ENCODE measurements at regions not wholly inside any gene's neighbourhood (a gene's known extent, or its start where the extent isn't known, plus 50 kb on each side); places are given as distances from the start of the nearest gene placed in this dataset.

DNA sequence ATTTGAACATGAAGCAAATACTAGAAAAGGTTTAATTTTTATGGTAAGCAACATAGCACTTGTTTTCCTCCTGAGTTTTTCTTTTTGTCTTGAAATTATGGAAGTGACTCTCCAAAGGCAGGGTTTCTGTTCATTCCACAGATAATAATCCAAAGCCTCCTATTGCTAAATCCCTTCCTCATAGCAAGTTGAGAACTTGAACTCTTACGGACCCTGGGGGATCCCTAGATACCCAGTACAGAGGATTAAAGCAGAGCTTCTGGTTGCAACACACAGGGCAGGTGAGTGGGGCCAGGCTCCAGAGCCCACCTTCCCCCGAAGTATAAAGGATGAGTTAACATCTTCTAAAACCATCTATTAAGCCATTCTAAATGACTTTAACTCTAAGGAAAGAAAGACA, 294.1 kb downstream of the RMST start:
- H3K27me3 ChIP-seq (ENCODE audit: low read depth): no peaks in the 10 kb centered on the region
- no peaks in the 10 kb centered on the region for H3K4me1 ChIP-seq
- H3K4me3 ChIP-seq: no peak overlapping the region
- DNase-seq: no peak
- H3K27ac ChIP-seq (replicated peaks): peak overlapping the region; percentile 63
- intact Hi-C loops (cut with micrococcal nuclease): no loop called here
- H3K36me3 ChIP-seq: no peaks in the 10 kb centered on the region
- TF ChIP-seq, protein P1, sequence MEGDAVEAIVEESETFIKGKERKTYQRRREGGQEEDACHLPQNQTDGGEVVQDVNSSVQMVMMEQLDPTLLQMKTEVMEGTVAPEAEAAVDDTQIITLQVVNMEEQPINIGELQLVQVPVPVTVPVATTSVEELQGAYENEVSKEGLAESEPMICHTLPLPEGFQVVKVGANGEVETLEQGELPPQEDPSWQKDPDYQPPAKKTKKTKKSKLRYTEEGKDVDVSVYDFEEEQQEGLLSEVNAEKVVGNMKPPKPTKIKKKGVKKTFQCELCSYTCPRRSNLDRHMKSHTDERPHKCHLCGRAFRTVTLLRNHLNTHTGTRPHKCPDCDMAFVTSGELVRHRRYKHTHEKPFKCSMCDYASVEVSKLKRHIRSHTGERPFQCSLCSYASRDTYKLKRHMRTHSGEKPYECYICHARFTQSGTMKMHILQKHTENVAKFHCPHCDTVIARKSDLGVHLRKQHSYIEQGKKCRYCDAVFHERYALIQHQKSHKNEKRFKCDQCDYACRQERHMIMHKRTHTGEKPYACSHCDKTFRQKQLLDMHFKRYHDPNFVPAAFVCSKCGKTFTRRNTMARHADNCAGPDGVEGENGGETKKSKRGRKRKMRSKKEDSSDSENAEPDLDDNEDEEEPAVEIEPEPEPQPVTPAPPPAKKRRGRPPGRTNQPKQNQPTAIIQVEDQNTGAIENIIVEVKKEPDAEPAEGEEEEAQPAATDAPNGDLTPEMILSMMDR (IDR thresholded peaks at IDR 0.05; ENCODE audit: borderline replicate concordance): no peak
- peaks cover 11% of the 10 kb centered on the region for H3K9me3 ChIP-seq (replicated peaks)

DNA sequence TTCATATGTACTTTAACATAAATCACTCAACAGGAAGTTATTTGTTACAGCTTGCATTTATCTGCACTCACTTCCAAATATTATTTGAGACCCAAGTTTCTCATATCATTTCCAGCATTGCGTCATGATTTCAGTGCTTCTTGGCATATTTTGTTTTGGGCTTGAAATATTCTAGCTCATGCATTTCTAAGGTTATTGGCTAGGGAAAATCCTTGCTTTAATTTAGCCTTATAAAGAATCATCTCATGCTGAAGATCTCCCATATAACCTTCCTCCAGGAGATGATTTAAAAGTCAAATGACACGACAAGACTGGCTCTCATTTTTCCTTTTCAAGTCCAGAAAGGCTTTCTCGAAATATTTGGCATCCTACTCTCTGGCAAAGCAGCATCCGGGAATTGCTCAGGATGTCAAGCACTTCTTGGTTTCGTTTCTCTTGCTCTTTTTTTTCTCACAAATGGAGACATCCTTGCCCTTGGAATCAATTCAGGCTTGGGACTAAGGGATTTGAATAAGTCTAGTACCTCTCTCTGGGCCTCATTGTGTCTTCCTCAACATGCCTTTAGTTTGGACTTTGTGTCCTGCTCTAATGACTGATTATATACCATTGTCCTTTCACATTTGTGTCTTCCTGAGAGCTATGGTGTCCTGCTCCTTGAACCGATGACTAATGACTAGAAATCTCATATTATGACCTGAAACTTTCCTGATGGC, 295.0 kb downstream of the RMST start:
- intact Hi-C loops (cut with micrococcal nuclease): no loop called here
- H3K4me3 ChIP-seq: peak overlapping the region; percentile 11
- H3K27ac ChIP-seq (replicated peaks): peak overlapping the region; percentile 63
- H3K9me3 ChIP-seq (replicated peaks): peaks cover 19% of the 10 kb centered on the region
- no peaks in the 10 kb centered on the region for H3K36me3 ChIP-seq
- TF ChIP-seq, protein P1 (IDR thresholded peaks at IDR 0.05; ENCODE audit: borderline replicate concordance): no peak
- no peaks in the 10 kb centered on the region for H3K27me3 ChIP-seq (ENCODE audit: low read depth)
- no peak for DNase-seq
- H3K4me1 ChIP-seq: no peaks in the 10 kb centered on the region

DNA sequence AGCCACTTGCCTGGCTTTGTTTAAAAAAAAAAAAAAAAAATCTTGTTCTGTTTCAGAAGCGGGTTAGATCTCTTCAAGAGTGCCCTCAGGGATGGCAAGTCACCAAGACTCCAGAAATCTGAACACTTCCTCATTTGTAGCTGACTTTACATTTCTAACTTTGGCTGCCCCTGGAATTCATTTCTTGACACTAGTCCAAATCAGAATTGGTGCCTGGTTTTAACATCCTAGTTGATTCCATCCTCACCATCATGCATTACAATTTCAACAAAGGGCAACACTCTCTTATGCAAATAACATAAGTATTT, 295.5 kb downstream of the RMST start:
- intact Hi-C loops (cut with micrococcal nuclease): no loop called here
- Histone ChIP-seq H3K4me3 (no peak overlapping the region), H3K4me1 (no peaks in the 10 kb centered on the region), H3K9me3 (replicated peaks) (peaks cover 21% of the 10 kb centered on the region), H3K27ac (replicated peaks) (peak overlapping the region; percentile 63), H3K27me3 (ENCODE audit: low read depth) (no peaks in the 10 kb centered on the region), H3K36me3 (no peaks in the 10 kb centered on the region)
- no peak for DNase-seq
- TF ChIP-seq, protein P1 (IDR thresholded peaks at IDR 0.05; ENCODE audit: borderline replicate concordance): no peak

DNA sequence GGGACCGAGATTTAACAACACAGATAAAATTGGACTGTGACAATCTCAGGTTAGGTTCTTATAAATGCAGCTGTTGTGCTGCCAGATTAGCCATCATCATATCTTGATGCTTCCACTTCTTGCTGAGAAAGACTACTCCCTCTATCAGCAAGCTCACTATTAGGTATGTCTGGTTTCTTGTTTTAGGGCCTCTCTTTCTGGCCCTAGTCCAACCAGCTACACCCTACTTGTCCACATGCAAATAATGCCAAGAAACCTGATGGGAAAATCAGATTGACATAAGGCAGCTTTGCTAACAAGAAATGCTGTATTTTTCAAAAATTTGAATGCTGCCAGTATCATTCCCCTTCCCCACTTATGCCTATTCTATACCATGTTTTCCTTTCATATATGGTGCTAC, 296.0 kb downstream of the RMST start:
- H3K4me1 ChIP-seq: no peaks in the 10 kb centered on the region
- TF ChIP-seq, protein P1 (IDR thresholded peaks at IDR 0.05; ENCODE audit: borderline replicate concordance): no peak
- H3K27ac ChIP-seq (replicated peaks): peak overlapping the region; percentile 63
- DNase-seq: no peak
- no peaks in the 10 kb centered on the region for H3K36me3 ChIP-seq
- H3K27me3 ChIP-seq (ENCODE audit: low read depth): no peaks in the 10 kb centered on the region
- H3K4me3 ChIP-seq: no peak overlapping the region
- peaks cover 21% of the 10 kb centered on the region for H3K9me3 ChIP-seq (replicated peaks)
- intact Hi-C loops (cut with micrococcal nuclease): no loop called here

DNA sequence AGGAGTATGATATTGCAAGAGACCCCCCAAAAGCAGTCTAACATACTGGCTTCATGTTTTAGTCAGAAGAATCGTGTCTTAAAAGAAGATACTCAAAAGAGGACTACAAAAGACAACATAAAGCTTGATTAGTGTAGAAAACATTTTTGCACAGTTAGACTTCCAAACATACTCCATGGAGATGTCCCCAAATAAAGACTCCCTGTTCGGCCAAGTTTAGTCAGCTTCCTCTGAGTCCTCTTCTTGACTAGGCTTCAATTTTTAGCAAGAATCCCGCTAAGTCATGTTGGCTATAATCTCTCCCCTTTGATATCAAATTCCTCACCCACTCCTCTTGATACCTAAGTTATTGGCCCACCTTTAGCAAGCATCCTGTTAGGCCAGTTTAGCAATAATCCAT, 298.0 kb downstream of the RMST start:
- Histone ChIP-seq H3K4me3 (no peak overlapping the region), H3K36me3 (no peaks in the 10 kb centered on the region), H3K9me3 (replicated peaks) (peaks cover 21% of the 10 kb centered on the region), H3K27me3 (ENCODE audit: low read depth) (no peaks in the 10 kb centered on the region), H3K27ac (replicated peaks) (peak overlapping the region; percentile 25), H3K4me1 (no peaks in the 10 kb centered on the region)
- TF ChIP-seq, protein P1 (IDR thresholded peaks at IDR 0.05; ENCODE audit: borderline replicate concordance): no peak
- DNase-seq: no peak
- intact Hi-C loops (cut with micrococcal nuclease): no loop called here

Data from left ventricle myocardium inferior (tissue), 1 donor.